GM21515 (cell line): ENCODE measurements at regions not wholly inside any gene's neighbourhood (a gene's known extent, or its start where the extent isn't known, plus 50 kb on each side); places are given as distances from the start of the nearest gene placed in this dataset.
"Not testable (repeated sequence)": the region's sequence is repeated elsewhere in the genome, so short reads cannot be mapped to it uniquely, and the experiment has no call there.

Source experiments
- ATAC-seq: cut with Tn5 transposase; IDR thresholded peaks from one replicate; pipeline ENCODE4 v1.9.1; 2021; ENCODE audit not compliant: unreplicated experiment

GRCh38 chr13:54261856-54262255, 1233.2 kb downstream of the OLFM4 start:
- no peak for ATAC-seq

DNA sequence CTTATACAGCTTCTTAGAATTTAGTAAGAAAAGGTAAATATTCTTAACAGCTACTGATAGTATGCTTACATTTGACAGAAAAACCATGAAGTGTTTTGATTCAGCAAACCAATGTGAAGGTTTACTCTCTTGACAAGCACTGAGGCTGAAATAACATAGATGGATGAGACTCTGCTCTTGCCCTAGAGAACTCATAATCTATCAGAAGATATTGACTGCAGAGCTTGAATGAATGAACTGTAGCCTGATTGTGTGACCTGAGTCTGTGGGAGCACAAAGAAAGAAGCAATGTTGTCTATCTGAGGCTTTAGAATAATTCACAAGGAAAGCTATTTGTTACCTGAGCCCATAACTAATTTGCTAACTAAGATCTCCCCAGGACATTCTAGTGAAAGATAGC, 1235.3 kb downstream of the OLFM4 start:
- ATAC-seq, result no peak

DNA sequence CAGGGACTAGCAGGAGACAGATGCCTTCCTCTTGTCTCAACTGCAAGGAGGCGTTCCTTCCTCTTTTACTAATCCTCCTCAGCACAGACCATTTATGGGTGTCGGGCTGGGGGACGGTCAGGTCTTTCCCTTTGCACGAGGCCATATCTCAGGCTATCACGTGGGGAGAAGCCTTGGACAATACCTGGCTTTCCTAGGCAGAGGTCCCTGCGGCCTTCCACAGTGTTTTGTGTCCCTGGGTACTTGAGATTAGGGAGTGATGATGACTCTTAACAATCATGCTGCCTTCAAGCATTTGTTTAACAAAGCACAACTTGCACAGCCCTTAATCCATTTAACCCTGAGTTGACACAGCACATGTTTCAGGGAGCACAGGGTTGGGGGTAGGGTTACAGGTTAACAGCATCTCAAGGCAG, 1238.6 kb downstream of the OLFM4 start:
- ATAC-seq, result not testable (repeated sequence)

GRCh38 chr13:54268013-54268695, 1239.5 kb downstream of the OLFM4 start:
- not testable (repeated sequence) for ATAC-seq

DNA sequence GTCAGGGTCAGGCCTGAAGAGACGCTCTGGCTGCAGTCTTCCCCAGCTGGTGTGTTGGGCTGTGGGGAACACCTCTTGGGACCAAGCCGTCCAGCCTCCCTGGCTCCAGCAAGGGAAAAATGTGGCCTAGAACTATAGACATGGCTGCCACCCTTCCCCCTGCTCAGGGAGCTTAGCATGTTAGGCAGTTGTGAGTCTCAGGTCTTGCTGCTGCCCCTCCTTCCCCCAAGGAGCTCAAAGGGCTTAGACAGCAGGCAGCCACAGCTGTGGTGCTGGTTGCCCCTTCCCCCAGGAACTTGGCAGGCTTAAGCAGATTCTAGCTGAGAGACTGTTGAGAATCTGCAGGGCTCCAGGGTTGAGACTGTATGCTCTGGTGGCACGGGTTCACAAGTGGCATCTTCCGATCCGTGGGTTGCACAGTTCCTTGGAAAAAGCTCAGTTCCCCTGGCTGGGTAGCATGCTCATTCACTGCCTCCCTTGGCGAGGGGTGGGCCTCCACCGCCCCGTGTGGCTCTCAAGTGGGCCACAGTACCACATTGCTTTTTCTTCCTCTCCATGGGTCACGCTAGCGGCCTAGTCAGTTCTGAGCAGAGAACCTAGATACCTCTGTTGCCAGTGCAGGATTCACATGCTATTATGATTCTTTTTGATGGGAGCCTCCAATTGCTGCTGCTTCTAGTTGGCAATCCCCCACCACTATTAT, 1258.6 kb downstream of the OLFM4 start:
- ATAC-seq, result no peak

- ATAC-seq, result no peak
Observed at GRCh38 chr13:54301085-54301484, 1272.5 kb downstream of the OLFM4 start.

DNA sequence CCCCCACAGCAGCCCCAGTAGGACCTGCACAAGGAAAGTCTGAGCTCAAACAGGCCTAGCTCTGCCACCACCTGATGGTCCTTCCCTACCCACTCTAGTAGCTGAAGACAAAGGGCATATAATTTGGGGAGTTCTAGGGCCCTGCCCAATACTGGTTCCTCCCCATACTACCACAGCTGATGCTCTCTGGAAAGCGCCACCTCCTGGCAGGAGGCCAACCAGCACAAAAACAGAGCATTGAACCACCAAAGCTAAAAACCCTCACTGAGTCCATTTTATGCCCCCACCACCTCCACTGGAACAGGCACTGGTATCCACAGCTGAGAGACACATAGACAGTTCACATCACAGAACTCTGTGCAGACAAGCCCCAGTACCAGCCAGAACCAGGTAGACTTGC, 1276.8 kb downstream of the OLFM4 start:
- no peak for ATAC-seq

GRCh38 chr13:54312885-54313284, 1284.3 kb downstream of the OLFM4 start:
- ATAC-seq, result no peak

- ATAC-seq, result no peak
Observed at GRCh38 chr13:54317722-54318121, 1289.1 kb downstream of the OLFM4 start.

GRCh38 chr13:54337540-54337939, 1308.9 kb downstream of the OLFM4 start:
- ATAC-seq, result no peak

DNA sequence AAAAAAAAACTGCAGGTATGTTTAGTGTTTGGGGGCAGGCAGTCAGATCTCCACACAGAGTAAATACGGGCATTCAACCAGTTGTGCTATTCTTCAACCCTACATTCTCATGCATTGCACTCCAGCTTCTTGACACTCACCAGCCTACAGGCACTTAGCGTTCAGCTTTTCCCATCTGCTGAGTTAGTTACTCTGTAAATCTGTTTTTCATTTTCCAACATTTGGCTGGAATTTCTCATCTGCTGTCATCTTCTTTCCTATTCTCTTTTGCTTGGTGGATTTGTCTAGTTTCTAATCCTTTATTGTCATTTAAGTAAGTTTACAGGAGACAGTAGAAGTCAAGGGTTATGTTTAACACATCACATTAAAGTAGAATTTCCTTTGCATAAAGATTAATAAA, 1318.9 kb downstream of the OLFM4 start:
- no peak for ATAC-seq

DNA sequence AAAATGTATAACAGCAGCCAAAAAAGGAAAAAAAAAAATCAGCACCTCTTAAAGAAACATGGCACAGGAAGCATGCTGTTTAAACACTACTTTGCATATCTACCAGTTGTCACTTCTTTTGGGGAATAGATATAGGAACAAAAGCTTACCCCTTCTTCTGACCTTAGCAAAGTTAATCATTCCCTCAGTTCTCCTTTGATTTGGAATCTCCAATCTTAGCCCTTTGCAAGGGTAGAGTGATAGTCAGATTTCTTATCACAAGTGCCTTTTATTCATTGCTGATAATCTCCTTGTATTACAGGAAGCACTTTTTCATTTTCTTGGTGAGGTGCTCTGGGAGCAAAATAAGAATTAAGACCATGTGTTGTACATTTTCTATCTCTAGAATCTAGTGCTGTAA, 1327.6 kb downstream of the OLFM4 start:
- ATAC-seq, result no peak

DNA sequence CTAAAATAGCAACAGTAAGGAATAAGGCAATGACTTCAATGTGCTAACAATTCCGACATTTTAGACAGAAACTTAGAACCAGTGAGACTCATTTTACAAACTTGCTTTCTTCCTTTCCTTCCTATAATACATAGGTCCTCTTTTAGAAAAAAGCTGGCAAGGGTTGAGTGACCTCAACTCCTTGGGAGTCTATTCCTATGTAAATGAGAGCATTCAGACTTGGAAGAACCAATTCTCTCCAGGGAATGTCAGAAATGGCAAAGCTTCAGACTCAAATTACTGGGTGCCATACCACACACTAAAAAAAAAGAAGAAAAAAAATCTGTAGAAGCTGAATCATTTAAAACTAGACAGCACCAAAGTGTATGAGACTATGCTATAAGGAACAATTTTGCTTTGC, 1328.2 kb downstream of the OLFM4 start:
- no peak for ATAC-seq

- ATAC-seq, result no peak
Observed at GRCh38 chr13:54357284-54357933, 1328.8 kb downstream of the OLFM4 start.

GRCh38 chr13:54361460-54361859, 1332.8 kb downstream of the OLFM4 start:
- ATAC-seq, result no peak

DNA sequence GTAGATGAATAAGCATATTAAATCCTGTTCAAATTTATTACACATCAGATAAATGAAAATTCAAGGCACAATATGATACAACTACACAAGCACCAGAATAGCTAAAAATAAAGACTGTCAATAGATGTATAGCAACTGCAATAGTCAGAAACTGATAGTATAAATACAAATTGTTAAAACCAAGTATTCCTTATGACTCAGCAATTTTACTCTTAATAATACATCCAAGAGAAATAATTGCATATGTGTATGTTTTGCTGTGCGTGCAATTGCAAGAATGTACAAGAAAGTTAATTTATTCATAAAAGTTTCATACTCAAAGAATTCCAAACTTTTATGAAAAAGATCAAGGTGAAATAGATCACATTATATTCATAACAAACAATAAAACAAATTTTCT, 1338.1 kb downstream of the OLFM4 start:
- no peak for ATAC-seq

- ATAC-seq, result no peak
Observed at GRCh38 chr13:54367639-54368271, 1339.1 kb downstream of the OLFM4 start.

GRCh38 chr13:54368387-54368786, 1339.8 kb downstream of the OLFM4 start:
- ATAC-seq, result no peak

GRCh38 chr13:54373211-54373610, 1344.6 kb downstream of the OLFM4 start:
- no peak for ATAC-seq

DNA sequence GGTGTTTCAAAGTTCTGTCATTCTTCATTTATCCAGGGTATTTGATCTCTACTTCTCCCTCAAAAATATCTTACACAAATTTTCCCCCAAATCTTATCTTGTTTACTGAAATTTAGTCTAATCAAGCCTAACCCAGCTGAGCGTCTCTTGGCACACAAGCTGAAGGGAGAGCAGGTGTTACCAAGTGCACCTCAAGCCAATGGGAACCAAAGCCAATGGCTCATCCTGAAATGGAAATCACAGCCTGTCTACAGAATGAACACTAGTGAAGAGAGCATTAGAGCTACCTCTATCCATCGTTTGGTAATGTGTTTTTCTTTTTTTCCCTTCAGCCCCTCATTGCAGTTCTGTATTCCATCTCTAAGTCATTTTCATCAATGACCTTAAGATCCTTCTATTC, 1350.8 kb downstream of the OLFM4 start:
- ATAC-seq, result no peak

GRCh38 chr13:54383604-54384003, 1355.0 kb downstream of the OLFM4 start:
- no peak for ATAC-seq

DNA sequence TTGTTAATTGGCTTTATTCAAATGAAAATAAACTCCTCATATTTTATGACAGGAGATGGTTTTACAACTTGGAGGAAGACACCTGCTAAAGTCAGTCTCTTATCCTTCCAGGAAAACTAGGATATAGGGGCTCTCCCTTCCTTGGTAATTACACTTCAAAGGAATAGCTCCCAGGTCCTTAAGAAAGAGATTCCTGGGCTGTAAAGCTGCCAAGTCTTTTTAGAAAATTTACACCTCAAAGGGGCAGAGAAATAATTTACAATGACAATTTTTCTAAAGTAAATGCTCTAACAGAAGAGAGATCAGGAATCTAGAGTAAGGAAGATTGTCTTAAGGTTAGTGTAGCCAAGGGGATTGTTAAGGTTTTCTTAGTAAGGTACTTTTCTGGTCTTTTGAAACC, 1359.0 kb downstream of the OLFM4 start:
- no peak for ATAC-seq
